Calu3 (cell line): ENCODE measurements at regions not wholly inside any gene's neighbourhood (a gene's known extent, or its start where the extent isn't known, plus 50 kb on each side); places are given as distances from the start of the nearest gene placed in this dataset.

ENCODE experiments used
- BruUV-seq: library from RNA; stranded (reverse); fragments of 400-500 nt; replicated peaks from 2 replicates; lab custom pipeline; 2021; lab: Mats Ljungman, UMichigan
- CTCF ChIA-PET: fragments of 300-600 bp; sonication (Branson Sonifier 250); formaldehyde crosslinking; loops from one replicate; lab custom pipeline; 2022; ENCODE audit warnings: antibody characterized with exemption; lab: Charles Lee
- DNase-seq: peaks from one replicate; pipeline ENCODE4 v3.0.0; 2022
- H3K27ac Mint-ChIP-seq: one replicate; pipeline ENCODE4 v1.8.0; 2022; ENCODE audit warnings: mixed read lengths; ENCODE audit not compliant: unreplicated experiment
- H3K27me3 Mint-ChIP-seq: one replicate; pipeline ENCODE4 v1.8.0; 2022; ENCODE audit warnings: mixed read lengths; ENCODE audit not compliant: unreplicated experiment
- H3K36me3 Mint-ChIP-seq: one replicate; pipeline ENCODE4 v1.8.0; 2022; ENCODE audit warnings: mild to moderate bottlenecking, moderate library complexity, mixed read lengths; ENCODE audit not compliant: insufficient read depth, unreplicated experiment
- H3K4me1 Mint-ChIP-seq: one replicate; pipeline ENCODE4 v1.8.0; 2022; ENCODE audit warnings: mild to moderate bottlenecking, low read depth, mixed read lengths; ENCODE audit not compliant: unreplicated experiment
- H3K4me3 Mint-ChIP-seq: one replicate; pipeline ENCODE4 v1.8.0; 2022; ENCODE audit warnings: mild to moderate bottlenecking, low read depth, moderate library complexity, mixed read lengths; ENCODE audit not compliant: unreplicated experiment
- H3K9me3 Mint-ChIP-seq: one replicate; pipeline ENCODE4 v1.8.0; 2022; ENCODE audit warnings: low read depth, mixed read lengths; ENCODE audit not compliant: unreplicated experiment
- intact Hi-C: fragments of 100-400 bp; cut with micrococcal nuclease; formaldehyde crosslinking; loops from one replicate; pipeline ENCODE4 v1.10.0; 2022; ENCODE audit not compliant: unreplicated experiment
- TF ChIP-seq, protein P1 (sequence below): fragments of 200-600 bp; IDR thresholded peaks from one replicate; pipeline ENCODE4 v1.8.0; 2022; ENCODE audit warnings: antibody characterized with exemption; ENCODE audit not compliant: unreplicated experiment

DNA sequence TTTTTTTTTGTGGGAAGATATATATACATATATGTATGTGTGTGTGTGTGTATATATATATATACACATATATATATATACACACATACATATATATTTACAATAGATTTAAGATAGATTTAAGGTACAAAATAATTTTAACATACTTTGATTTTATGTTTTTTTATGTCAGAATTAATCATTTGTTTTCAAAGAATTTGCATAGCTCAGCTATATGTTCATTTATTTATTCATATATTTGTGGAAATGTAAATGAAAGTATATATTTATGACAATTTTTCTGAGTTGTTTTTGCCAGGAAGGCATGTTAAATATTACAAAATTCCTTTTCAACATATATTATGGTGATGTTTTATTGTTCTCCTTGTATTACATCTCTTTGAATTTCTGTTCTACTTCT lies 887.4 kb upstream of the NOVA1 start:
- H3K9me3 Mint-ChIP-seq = peaks cover 5% of the 10 kb centered on the region
- no peaks in the 10 kb centered on the region for H3K36me3 Mint-ChIP-seq
- no peaks in the 10 kb centered on the region for H3K27me3 Mint-ChIP-seq
- CTCF ChIA-PET = no interaction called here
- H3K27ac Mint-ChIP-seq = no peak overlapping the region
- DNase-seq = no peak
- H3K4me1 Mint-ChIP-seq = no peaks in the 10 kb centered on the region
- H3K4me3 Mint-ChIP-seq = no peak overlapping the region
- TF ChIP-seq, protein P1, sequence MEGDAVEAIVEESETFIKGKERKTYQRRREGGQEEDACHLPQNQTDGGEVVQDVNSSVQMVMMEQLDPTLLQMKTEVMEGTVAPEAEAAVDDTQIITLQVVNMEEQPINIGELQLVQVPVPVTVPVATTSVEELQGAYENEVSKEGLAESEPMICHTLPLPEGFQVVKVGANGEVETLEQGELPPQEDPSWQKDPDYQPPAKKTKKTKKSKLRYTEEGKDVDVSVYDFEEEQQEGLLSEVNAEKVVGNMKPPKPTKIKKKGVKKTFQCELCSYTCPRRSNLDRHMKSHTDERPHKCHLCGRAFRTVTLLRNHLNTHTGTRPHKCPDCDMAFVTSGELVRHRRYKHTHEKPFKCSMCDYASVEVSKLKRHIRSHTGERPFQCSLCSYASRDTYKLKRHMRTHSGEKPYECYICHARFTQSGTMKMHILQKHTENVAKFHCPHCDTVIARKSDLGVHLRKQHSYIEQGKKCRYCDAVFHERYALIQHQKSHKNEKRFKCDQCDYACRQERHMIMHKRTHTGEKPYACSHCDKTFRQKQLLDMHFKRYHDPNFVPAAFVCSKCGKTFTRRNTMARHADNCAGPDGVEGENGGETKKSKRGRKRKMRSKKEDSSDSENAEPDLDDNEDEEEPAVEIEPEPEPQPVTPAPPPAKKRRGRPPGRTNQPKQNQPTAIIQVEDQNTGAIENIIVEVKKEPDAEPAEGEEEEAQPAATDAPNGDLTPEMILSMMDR = no peak
- no TSS peak for BruUV-seq
- intact Hi-C loops = no loop called here

DNA sequence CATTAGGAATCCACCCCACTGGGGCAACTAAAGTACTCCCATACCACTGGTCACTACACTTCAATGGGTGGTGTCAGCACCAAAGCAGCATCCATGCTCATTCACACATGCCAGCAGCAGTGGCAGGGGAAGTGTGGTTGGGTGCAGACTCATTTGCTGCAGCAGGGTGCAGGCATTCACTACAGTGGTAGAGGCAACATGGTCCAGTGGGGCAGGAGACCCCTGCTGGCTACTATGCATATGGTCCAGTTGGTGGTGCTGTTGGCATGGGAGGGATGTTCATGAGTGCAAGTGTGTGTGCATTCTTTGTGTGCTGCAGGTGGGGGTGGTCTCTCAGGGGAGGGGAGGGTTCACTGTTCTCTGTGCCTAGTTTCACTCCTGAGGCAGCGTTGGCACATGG lies 908.4 kb upstream of the NOVA1 start:
- intact Hi-C loops = no loop called here
- CTCF ChIA-PET = no interaction called here
- TF ChIP-seq, protein P1 = no peak
- no TSS peak for BruUV-seq
- no peaks in the 10 kb centered on the region for H3K27me3 Mint-ChIP-seq
- H3K4me1 Mint-ChIP-seq = no peaks in the 10 kb centered on the region
- no peaks in the 10 kb centered on the region for H3K36me3 Mint-ChIP-seq
- no peak overlapping the region for H3K27ac Mint-ChIP-seq
- DNase-seq = no peak
- no peak overlapping the region for H3K4me3 Mint-ChIP-seq
- H3K9me3 Mint-ChIP-seq = peaks cover 20% of the 10 kb centered on the region

DNA sequence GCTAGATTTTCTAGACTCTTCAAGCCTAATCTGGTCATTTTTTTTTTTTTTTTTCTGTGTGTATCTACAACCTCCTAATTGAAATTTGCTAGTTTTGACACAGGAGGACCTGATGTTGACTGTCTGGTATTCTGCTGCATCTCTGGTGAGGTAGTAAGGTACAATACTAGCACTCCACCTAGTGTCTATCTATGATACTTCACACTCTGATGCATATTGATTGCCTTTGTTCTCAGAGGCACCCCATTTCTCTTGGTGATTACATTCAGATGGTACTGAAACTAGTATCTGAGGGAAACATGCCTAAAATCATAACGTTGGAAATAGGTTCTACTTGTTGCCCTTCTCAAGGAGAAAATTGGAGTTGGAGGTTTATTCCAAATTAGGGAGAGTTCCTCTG lies 930.5 kb upstream of the NOVA1 start:
- no TSS peak for BruUV-seq
- DNase-seq = no peak
- Mint-ChIP-seq H3K9me3 (peaks cover 3% of the 10 kb centered on the region), H3K4me3 (no peak overlapping the region), H3K27me3 (no peaks in the 10 kb centered on the region), H3K4me1 (no peaks in the 10 kb centered on the region), H3K27ac (no peak overlapping the region), H3K36me3 (no peaks in the 10 kb centered on the region)
- CTCF ChIA-PET = no interaction called here
- intact Hi-C loops = no loop called here
- TF ChIP-seq, protein P1 = no peak

DNA sequence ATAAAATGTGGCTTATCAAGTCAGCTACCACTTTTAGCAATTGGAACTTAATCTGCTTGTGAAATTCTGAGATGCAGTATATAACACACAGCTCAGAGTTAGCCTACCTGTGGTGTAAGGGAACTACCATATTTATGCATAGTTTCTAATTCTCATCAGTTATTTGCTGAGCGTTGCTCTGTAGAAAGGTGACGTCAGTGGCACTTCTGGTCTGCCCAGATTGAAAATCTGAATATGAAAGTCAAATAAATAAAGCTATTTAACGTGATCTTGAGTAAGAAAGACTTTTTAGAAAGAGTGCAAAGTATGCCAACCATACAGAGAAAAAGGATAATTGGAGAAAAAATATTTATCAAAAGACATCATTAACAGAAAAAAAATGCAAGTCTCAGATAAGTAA lies 938.9 kb upstream of the NOVA1 start:
- Mint-ChIP-seq H3K4me3 (no peak overlapping the region), H3K9me3 (peaks cover 4% of the 10 kb centered on the region), H3K36me3 (no peaks in the 10 kb centered on the region), H3K27ac (no peak overlapping the region), H3K4me1 (no peaks in the 10 kb centered on the region), H3K27me3 (no peaks in the 10 kb centered on the region)
- CTCF ChIA-PET = no interaction called here
- intact Hi-C loops = no loop called here
- no peak for DNase-seq
- TF ChIP-seq, protein P1 = no peak
- BruUV-seq = no TSS peak
